ENCODE measurements at regions not wholly inside any gene's neighbourhood (a gene's known extent, or its start where the extent isn't known, plus 50 kb on each side); places are given as distances from the start of the nearest gene placed in this dataset.
"Not testable (repeated sequence)": the region's sequence is repeated elsewhere in the genome, so short reads cannot be mapped to it uniquely, and the experiment has no call there.

- H3K4me3 ChIP-seq (ENCODE audit: low read depth, low read length) = no peak overlapping the region
Measured at GRCh38 chr6:22208026-22208425, 88.8 kb downstream of the PRL start.

GRCh38 chr6:22214314-22214713 is 82.5 kb downstream of the PRL start:
- no peak overlapping the region for H3K4me3 ChIP-seq (ENCODE audit: low read depth, low read length)
- DNase-seq (ENCODE audit: low read depth) = no peak
- TF ChIP-seq, protein P1, sequence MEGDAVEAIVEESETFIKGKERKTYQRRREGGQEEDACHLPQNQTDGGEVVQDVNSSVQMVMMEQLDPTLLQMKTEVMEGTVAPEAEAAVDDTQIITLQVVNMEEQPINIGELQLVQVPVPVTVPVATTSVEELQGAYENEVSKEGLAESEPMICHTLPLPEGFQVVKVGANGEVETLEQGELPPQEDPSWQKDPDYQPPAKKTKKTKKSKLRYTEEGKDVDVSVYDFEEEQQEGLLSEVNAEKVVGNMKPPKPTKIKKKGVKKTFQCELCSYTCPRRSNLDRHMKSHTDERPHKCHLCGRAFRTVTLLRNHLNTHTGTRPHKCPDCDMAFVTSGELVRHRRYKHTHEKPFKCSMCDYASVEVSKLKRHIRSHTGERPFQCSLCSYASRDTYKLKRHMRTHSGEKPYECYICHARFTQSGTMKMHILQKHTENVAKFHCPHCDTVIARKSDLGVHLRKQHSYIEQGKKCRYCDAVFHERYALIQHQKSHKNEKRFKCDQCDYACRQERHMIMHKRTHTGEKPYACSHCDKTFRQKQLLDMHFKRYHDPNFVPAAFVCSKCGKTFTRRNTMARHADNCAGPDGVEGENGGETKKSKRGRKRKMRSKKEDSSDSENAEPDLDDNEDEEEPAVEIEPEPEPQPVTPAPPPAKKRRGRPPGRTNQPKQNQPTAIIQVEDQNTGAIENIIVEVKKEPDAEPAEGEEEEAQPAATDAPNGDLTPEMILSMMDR (conservative IDR thresholded peaks at IDR 0.05; ENCODE audit: low read depth, low read length) = no peak

More at GRCh38 chr6:22208026-22208425, 88.8 kb downstream of the PRL start:
- TF ChIP-seq, protein P1 (conservative IDR thresholded peaks at IDR 0.05; ENCODE audit: low read depth, low read length) = no peak
- DNase-seq (ENCODE audit: low read depth) = no peak

DNA sequence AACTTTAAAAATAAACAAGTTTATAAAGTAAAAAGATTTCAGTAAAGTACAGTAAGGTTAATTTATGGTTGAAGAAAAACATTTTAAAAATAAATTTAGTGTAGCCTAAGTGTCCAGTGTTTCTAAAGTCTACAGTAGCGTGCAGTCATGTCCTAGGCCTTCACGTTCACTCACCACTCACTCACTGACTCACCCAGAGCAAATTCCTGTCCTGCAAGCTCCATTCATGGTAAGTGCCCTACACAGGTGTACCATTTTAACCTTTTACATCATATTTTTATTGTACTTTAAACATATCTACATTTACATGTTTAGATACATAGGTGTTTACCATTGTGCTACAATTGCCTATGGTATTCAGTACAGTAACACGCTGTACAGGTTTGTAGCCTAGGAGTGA is 81.4 kb downstream of the PRL start:
- H3K4me3 ChIP-seq (ENCODE audit: low read depth, low read length); DNase-seq (ENCODE audit: low read depth): not testable (repeated sequence)

DNA sequence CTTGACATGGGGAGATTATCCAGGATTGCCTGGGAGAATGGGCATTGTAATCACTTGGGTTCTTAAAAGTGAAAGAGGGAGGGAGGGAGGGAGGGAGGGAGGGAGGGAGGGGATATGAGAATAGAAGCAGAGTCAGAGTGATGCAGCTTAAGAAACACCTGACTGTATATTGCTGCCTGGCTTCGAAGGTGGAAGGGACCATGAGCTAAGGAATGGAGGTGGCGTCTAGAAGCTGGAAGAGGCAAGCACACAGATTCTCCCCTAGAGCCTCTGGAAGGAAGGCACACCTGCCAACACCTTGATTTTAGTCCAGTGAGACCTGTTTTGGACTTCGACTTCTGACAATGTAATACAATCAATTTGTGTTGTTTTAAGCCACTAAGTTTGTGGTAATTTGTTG is 78.4 kb downstream of the PRL start:
- DNase-seq (ENCODE audit: low read depth) = no peak
- H3K4me3 ChIP-seq (ENCODE audit: low read depth, low read length) = no peak overlapping the region
- TF ChIP-seq, protein P1 (conservative IDR thresholded peaks at IDR 0.05; ENCODE audit: low read depth, low read length) = no peak

- no peak for DNase-seq (ENCODE audit: low read depth)
- no peak overlapping the region for H3K4me3 ChIP-seq (ENCODE audit: low read depth, low read length)
- TF ChIP-seq, protein P1 (conservative IDR thresholded peaks at IDR 0.05; ENCODE audit: low read depth, low read length) = no peak
Measured at GRCh38 chr6:22219925-22220324, 76.9 kb downstream of the PRL start.

- TF ChIP-seq, protein P1 (conservative IDR thresholded peaks at IDR 0.05; ENCODE audit: low read depth, low read length) = no peak
- DNase-seq (ENCODE audit: low read depth) = no peak
- H3K4me3 ChIP-seq (ENCODE audit: low read depth, low read length) = no peak overlapping the region
Measured at GRCh38 chr6:22221211-22221610, 75.6 kb downstream of the PRL start.

DNA sequence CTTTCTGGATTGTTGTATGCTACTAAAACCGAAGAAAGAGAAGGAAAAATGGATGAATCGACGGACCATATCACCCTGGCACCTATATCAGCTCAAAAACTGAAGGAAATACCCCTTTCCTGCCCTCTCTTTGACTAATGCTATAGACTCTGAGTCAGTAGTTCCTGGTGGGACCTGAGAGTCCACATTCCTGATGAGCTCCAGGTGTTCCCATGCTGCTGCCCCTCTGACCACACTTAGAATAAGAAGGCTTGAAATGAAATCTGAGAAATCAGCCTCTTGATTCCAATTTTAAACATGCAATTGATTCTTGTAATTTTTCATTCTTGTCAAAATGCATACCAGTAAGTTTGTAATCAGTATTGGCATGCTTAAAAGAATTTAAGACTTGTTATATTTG is 75.2 kb downstream of the PRL start:
- TF ChIP-seq, protein P1 (conservative IDR thresholded peaks at IDR 0.05; ENCODE audit: low read depth, low read length) = no peak
- no peak for DNase-seq (ENCODE audit: low read depth)
- H3K4me3 ChIP-seq (ENCODE audit: low read depth, low read length) = no peak overlapping the region

GRCh38 chr6:22222469-22222868 is 74.4 kb downstream of the PRL start:
- TF ChIP-seq, protein P1 (conservative IDR thresholded peaks at IDR 0.05; ENCODE audit: low read depth, low read length) = no peak
- no peak for DNase-seq (ENCODE audit: low read depth)
- H3K4me3 ChIP-seq (ENCODE audit: low read depth, low read length) = no peak overlapping the region

All from choroid plexus epithelial cell (primary cell).